ENCODE measurements at regions not wholly inside any gene's neighbourhood (a gene's known extent, or its start where the extent isn't known, plus 50 kb on each side); places are given as distances from the start of the nearest gene placed in this dataset.

GRCh38 chr12:114508529-114509129, 102.7 kb upstream of the TBX5 start (continued):
- no peak for TF ChIP-seq CHD7 (IDR thresholded peaks at IDR 0.05; ENCODE audit: insufficient replicate concordance, low read length)
- TF ChIP-seq EP300 (IDR thresholded peaks at IDR 0.05; ENCODE audit: borderline replicate concordance in 1 of 2, low read depth in 2 of 2, low read length in 2 of 2) = peak in 1 of 2 experiments; percentile 8; a peak in 1 of 3 replicates
- TF ChIP-seq RAD21 (IDR thresholded peaks at IDR 0.05 in 1 of 2, conservative IDR thresholded peaks at IDR 0.05 in 1 of 2; ENCODE audit: low read depth in 2 of 2, low read length in 2 of 2) = peak; percentile 94 to 95
- TF ChIP-seq, protein P1, sequence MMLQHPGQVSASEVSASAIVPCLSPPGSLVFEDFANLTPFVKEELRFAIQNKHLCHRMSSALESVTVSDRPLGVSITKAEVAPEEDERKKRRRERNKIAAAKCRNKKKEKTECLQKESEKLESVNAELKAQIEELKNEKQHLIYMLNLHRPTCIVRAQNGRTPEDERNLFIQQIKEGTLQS (IDR thresholded peaks at IDR 0.05; ENCODE audit: insufficient read depth, low read depth, low read length) = 0 out of 2 replicates have a peak, but pooled peaks have one; percentile 3
